ENCODE measurements at regions not wholly inside any gene's neighbourhood (a gene's known extent, or its start where the extent isn't known, plus 50 kb on each side); places are given as distances from the start of the nearest gene placed in this dataset.

DNA sequence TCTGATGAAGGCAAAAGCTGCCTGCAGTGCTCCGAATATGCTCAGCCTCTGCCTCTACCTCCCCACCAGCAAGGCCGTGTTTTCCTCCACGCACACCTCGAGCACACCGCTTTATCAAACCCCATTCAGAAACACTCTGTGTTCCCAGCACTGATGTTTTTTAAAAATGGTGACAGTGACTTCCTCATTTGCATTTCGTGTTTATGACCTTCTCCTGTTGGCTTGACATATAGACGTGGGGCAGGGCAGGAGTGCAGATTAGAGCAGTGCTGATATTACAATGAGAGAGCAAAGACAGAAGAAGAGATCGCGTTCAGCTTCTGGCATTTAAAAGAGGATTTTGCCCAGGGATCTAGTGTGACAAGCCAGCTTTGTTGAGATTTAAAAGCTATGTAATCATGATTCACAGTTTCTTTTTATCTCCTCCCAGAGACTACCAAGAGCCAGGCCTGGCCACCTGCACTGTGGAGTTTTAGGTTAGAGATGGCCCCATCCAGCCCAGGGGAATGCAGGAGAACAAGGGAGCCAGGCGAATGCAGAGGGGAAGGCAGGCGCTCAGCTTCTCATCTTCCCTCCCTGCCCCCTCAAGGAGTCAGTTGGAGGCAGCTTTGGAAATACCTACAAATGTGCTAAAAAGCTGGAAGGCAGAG lies 61.5 kb upstream of the NEDD4L start:
- Histone ChIP-seq H3K36me3 (no peaks in the 10 kb centered on the region), H3K4me3 (no peak overlapping the region), H3K4me1 (peaks cover 0 to 7% of the 10 kb centered on the region in 2 donors), H3K9me3 (no peaks in the 10 kb centered on the region), H3K27ac (no peak overlapping the region), H3K27me3 (no peaks in the 10 kb centered on the region)
- intact Hi-C loops (cut with DNase I; ENCODE audit: low total_unique reads) = no loop called here
- TF ChIP-seq POLR2A (IDR thresholded peaks at IDR 0.05) (no peak), POLR2AphosphoS5 (IDR thresholded peaks at IDR 0.05) (no peak)
- TF ChIP-seq, protein P1, sequence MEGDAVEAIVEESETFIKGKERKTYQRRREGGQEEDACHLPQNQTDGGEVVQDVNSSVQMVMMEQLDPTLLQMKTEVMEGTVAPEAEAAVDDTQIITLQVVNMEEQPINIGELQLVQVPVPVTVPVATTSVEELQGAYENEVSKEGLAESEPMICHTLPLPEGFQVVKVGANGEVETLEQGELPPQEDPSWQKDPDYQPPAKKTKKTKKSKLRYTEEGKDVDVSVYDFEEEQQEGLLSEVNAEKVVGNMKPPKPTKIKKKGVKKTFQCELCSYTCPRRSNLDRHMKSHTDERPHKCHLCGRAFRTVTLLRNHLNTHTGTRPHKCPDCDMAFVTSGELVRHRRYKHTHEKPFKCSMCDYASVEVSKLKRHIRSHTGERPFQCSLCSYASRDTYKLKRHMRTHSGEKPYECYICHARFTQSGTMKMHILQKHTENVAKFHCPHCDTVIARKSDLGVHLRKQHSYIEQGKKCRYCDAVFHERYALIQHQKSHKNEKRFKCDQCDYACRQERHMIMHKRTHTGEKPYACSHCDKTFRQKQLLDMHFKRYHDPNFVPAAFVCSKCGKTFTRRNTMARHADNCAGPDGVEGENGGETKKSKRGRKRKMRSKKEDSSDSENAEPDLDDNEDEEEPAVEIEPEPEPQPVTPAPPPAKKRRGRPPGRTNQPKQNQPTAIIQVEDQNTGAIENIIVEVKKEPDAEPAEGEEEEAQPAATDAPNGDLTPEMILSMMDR (IDR thresholded peaks at IDR 0.05) = no peak
- no peak for DNase-seq (ENCODE audit: low spot score in 2 of 2)

- no peaks in the 10 kb centered on the region for H3K9me3 ChIP-seq
- DNase-seq (ENCODE audit: low spot score in 2 of 2) = no peak
- H3K27me3 ChIP-seq = no peaks in the 10 kb centered on the region
- H3K4me3 ChIP-seq = no peak overlapping the region
- TF ChIP-seq, protein P1 (IDR thresholded peaks at IDR 0.05) = no peak
- TF ChIP-seq POLR2AphosphoS5 (IDR thresholded peaks at IDR 0.05) (no peak), POLR2A (IDR thresholded peaks at IDR 0.05) (no peak)
- intact Hi-C loops (cut with DNase I; ENCODE audit: low total_unique reads) = no loop called here
- no peaks in the 10 kb centered on the region for H3K36me3 ChIP-seq
- no peak overlapping the region for H3K27ac ChIP-seq
- peaks cover 0 to 7% of the 10 kb centered on the region in 2 donors for H3K4me1 ChIP-seq
Measured at GRCh38 chr18:57981308-57982028, 62.6 kb upstream of the NEDD4L start.

DNA sequence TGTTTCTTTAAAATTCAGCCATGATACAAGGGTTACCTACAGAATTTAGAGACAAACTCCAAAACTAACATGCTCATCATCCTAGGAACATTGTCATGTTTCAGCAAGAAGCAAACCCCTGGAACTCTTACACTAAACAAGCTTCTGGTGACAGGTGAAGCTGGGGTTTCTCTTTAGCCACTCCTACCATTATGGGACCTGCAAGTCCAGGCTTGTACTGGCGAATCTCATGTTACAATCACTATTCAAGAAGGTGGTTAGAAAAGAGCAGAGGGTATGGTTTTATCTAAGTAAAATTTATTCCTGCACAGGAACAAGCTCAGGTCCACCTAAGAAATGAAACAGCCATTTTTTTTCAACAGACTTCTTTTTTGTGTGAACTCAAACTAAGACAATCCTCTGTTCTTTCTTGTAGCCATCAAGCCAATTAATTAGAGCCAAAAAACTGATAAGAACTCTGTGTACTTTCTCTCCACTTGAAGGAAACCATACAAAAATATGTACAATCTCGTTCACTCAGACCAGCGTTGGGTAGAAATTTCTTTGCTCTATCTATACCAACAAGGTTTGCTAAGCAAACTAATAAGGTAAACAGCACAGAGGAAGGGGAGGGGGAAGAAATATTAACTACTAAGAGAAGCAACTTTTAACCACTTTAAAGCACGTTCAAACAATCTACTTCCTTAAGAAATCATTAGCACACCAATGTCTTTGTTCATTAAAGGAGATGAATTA lies 63.3 kb upstream of the NEDD4L start:
- no peaks in the 10 kb centered on the region for H3K36me3 ChIP-seq
- H3K4me3 ChIP-seq = no peak overlapping the region
- TF ChIP-seq POLR2AphosphoS5 (IDR thresholded peaks at IDR 0.05) (no peak), POLR2A (IDR thresholded peaks at IDR 0.05) (no peak)
- TF ChIP-seq, protein P1 (IDR thresholded peaks at IDR 0.05) = no peak
- intact Hi-C loops (cut with DNase I; ENCODE audit: low total_unique reads) = no loop called here
- no peak overlapping the region for H3K27ac ChIP-seq
- H3K27me3 ChIP-seq = no peaks in the 10 kb centered on the region
- H3K9me3 ChIP-seq = no peaks in the 10 kb centered on the region
- DNase-seq (ENCODE audit: low spot score in 2 of 2) = no peak
- peaks cover 0 to 7% of the 10 kb centered on the region in 2 donors for H3K4me1 ChIP-seq

DNA sequence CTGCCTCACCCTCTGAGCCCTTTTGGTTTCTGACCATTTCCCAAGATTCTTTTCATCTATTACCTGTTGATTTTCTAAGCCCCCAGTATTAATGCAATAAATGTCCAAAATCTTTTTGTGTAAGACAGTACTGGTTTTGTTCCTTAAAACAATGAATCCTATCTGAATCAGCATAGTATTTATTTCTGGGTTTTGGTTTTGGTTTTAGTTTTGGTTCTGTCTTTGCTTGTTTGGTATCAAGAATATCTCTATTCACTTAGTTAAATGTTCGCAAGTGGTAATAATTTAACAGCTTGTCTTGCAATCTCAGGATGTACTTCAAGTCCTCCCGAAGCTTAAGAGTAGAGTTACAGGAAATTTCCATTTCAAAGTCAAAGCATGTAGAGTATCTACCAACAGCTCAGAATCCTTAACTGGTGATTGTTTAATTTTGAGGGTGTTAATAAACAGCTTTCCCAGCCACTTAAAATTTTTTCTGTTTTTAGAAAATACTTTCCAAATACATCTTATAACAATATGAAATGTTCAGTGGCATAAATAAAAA lies 67.7 kb upstream of the NEDD4L start:
- DNase-seq (ENCODE audit: low spot score in 2 of 2) = no peak
- no peaks in the 10 kb centered on the region for H3K9me3 ChIP-seq
- intact Hi-C loops (cut with DNase I; ENCODE audit: low total_unique reads) = no loop called here
- H3K36me3 ChIP-seq = no peaks in the 10 kb centered on the region
- H3K4me1 ChIP-seq = peaks cover 0 to 7% of the 10 kb centered on the region in 2 donors
- TF ChIP-seq POLR2A (IDR thresholded peaks at IDR 0.05) = no peak
- no peak for TF ChIP-seq POLR2AphosphoS5 (IDR thresholded peaks at IDR 0.05)
- TF ChIP-seq, protein P1 (IDR thresholded peaks at IDR 0.05) = no peak
- no peaks in the 10 kb centered on the region for H3K27me3 ChIP-seq
- H3K27ac ChIP-seq = no peak overlapping the region
- no peak overlapping the region for H3K4me3 ChIP-seq

Data from breast epithelium (tissue), 4 donors.